22Rv1 (cell line): ENCODE measurements at regions not wholly inside any gene's neighbourhood (a gene's known extent, or its start where the extent isn't known, plus 50 kb on each side); places are given as distances from the start of the nearest gene placed in this dataset.

Source experiments
- H3K27ac ChIP-seq: fragments of 450-650 bp; 2 replicates; pipeline ENCODE4 v1.5.1; 2017
- ZFX ChIP-seq: fragments of 450-650 bp; IDR thresholded peaks from 2 replicates; pipeline ENCODE4 v1.6.1; 2017; ENCODE audit warnings: antibody characterized with exemption, borderline replicate concordance
- TF ChIP-seq, protein P1 (sequence below): fragments of 450-650 bp; IDR thresholded peaks from 2 replicates; pipeline ENCODE4 v1.5.1; 2017; ENCODE audit warnings: mild to moderate bottlenecking

- no peak overlapping the region for H3K27ac ChIP-seq
- TF ChIP-seq, protein P1, sequence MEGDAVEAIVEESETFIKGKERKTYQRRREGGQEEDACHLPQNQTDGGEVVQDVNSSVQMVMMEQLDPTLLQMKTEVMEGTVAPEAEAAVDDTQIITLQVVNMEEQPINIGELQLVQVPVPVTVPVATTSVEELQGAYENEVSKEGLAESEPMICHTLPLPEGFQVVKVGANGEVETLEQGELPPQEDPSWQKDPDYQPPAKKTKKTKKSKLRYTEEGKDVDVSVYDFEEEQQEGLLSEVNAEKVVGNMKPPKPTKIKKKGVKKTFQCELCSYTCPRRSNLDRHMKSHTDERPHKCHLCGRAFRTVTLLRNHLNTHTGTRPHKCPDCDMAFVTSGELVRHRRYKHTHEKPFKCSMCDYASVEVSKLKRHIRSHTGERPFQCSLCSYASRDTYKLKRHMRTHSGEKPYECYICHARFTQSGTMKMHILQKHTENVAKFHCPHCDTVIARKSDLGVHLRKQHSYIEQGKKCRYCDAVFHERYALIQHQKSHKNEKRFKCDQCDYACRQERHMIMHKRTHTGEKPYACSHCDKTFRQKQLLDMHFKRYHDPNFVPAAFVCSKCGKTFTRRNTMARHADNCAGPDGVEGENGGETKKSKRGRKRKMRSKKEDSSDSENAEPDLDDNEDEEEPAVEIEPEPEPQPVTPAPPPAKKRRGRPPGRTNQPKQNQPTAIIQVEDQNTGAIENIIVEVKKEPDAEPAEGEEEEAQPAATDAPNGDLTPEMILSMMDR = no peak
- no peak for TF ChIP-seq ZFX
Measured at GRCh38 chr5:20276959-20277263, 288.9 kb upstream of the CDH18 start.

DNA sequence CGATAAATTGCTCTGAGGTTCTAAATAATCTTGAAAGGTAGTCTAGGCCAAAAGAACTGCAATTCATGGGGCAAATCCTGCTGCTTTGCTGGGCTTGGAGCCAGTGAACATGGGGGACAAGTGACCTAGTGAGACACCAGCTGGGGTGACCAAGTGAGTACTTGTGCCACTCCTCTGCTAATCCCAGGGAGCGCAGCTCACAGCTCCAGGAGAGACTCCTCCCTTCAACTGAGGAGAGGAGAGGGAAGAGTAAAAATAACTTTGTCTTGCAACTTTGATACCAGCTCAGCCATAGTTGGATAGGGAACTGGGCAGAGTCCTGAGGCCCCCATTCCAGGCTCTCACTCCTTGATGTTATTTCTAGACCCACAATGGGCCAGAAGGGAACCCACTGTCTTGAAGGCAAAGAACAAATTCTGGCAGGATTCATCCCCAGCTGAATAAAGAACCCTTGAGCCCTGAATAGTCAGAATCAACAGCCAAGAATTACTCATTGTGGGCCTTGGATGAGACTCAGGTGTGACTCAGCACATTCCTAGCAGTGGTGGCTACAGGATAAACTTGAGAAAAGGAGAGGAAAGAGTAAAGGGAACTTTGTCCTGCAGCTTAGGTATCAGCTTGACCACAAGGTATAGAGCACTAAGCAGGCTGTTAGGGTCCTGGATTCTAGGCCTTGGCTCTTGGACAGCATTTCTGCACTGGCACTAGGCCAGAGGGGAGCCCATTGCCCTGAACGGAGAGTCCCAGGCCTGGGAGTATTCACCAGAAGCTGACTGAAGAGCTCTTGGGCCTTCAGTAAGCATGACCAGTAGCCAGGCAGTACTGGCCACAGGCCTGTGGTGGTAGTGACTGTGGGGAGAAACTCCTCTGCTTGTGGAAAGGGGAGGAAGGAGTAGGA lies 288.3 kb upstream of the CDH18 start:
- no peak overlapping the region; the same call in 1 of the 2 replicates for H3K27ac ChIP-seq
- TF ChIP-seq, protein P1 = no peak
- no peak for TF ChIP-seq ZFX

DNA sequence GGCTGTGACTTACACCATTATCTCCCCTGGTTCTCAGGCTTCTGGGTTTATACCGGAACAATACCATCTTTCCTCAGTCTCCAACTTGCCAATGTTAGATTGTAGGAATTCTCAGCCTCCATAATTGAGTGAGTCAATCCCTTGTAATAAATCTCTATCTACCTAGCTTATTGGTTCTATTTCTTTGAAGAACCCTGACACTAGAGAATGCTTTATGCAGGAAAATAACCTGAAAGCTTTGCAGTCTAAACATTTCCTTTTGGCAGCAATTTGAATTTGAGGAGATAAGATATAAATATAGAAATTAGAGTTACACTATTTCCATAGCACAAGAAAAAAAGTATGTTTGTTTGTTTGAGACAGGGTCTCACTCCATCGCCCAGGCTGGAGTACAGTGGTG lies 278.1 kb upstream of the CDH18 start:
- H3K27ac ChIP-seq = no peak overlapping the region
- no peak for TF ChIP-seq ZFX
- TF ChIP-seq, protein P1 = no peak

GRCh38 chr5:20262896-20263295 lies 274.9 kb upstream of the CDH18 start:
- TF ChIP-seq, protein P1 = no peak
- no peak for TF ChIP-seq ZFX
- no peak overlapping the region for H3K27ac ChIP-seq

DNA sequence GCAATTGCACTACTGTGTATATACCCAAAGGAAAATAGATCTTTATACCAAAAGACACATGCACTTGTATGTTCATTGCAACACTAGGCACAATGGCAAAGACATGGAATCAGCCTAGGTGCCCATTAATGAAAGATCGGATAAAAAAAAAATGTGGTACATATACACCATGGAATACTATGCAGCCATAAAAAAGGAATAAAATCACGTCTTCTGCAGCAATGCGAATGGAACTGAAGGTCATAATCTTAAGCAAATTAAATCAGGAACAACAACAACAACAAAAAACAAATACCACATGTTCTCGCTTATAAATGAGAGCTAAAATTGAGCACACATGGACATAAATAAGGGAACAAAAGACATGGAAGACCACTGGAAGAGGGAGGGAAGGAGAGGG lies 266.7 kb upstream of the CDH18 start:
- no peak overlapping the region for H3K27ac ChIP-seq
- TF ChIP-seq ZFX = no peak
- TF ChIP-seq, protein P1 = no peak

DNA sequence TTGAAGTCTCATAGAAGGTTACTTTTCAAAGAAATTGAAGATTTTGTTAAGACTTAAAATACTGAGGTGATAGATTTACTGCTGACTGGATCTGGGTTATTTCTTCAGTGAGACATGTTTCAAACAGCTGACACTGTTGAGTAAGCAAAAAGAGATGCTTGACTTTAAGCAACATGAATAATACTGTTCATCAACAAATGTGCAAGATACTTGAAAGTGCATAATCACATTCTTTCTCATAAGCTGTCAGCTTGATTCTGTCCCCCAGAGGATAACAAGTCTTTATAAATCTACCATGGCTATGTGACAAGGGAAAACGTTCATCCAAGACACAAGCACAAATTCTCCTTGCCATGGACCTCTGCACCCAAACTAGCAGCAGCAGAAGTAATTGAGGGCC lies 260.1 kb upstream of the CDH18 start:
- no peak overlapping the region for H3K27ac ChIP-seq
- TF ChIP-seq, protein P1 = no peak
- no peak for TF ChIP-seq ZFX

GRCh38 chr5:20245432-20245974 lies 257.5 kb upstream of the CDH18 start:
- TF ChIP-seq, protein P1 = no peak
- H3K27ac ChIP-seq = no peak overlapping the region
